D721Med (cell line): ENCODE measurements at regions not wholly inside any gene's neighbourhood (a gene's known extent, or its start where the extent isn't known, plus 50 kb on each side); places are given as distances from the start of the nearest gene placed in this dataset.

Source experiments
- DNase-seq: peaks from one replicate; pipeline ENCODE4 v3.0.0; 2011; ENCODE audit warnings: low spot score; ENCODE audit not compliant: insufficient read length
- FAIRE-seq: peaks from 2 replicates; lab custom pipeline; 2011; peaks lifted over from hg19 to GRCh38; lab: Jason Lieb, UNC
- CTCF ChIP-seq: IDR thresholded peaks from 2 replicates; pipeline ENCODE4 v1.5.1; 2012; ENCODE audit warnings: mild to moderate bottlenecking, control low read depth; ENCODE audit not compliant: insufficient read depth; ENCODE audit errors: missing control alignments

GRCh38 chr21:31397515-31397926, 53.5 kb upstream of the TIAM1 start:
- TF ChIP-seq CTCF = no peak
- no peak for DNase-seq
- no peak for FAIRE-seq

GRCh38 chr21:31397030-31397429, 53.0 kb upstream of the TIAM1 start:
- FAIRE-seq = no peak
- TF ChIP-seq CTCF = no peak
- DNase-seq = no peak

GRCh38 chr21:31396399-31396798, 52.3 kb upstream of the TIAM1 start:
- DNase-seq (no peak), FAIRE-seq (no peak)
- no peak for TF ChIP-seq CTCF

GRCh38 chr21:31395791-31396190, 51.7 kb upstream of the TIAM1 start:
- FAIRE-seq (no peak), DNase-seq (no peak)
- no peak for TF ChIP-seq CTCF

- FAIRE-seq = no peak
- no peak for TF ChIP-seq CTCF
- no peak for DNase-seq
Observed at GRCh38 chr21:31395268-31395667, 51.2 kb upstream of the TIAM1 start.

GRCh38 chr21:31394309-31394708, 50.2 kb upstream of the TIAM1 start:
- DNase-seq (no peak), FAIRE-seq (no peak)
- no peak for TF ChIP-seq CTCF
